WTC11 (cell line): ENCODE measurements at regions not wholly inside any gene's neighbourhood (a gene's known extent, or its start where the extent isn't known, plus 50 kb on each side); places are given as distances from the start of the nearest gene placed in this dataset.

Experiments used
- ATAC-seq: fragments of 200-7000 bp; cut with Tn5 transposase; 2 replicates; pipeline ENCODE4 v1.10.0; 2021; ENCODE audit warnings: mild to moderate bottlenecking, moderate library complexity
- CTCF ChIA-PET: fragments of 300-600 bp; sonication (Branson Sonifier 250); formaldehyde crosslinking; loops from one replicate; lab custom pipeline; 2021; ENCODE audit warnings: antibody characterized with exemption; lab: Charles Lee
- POLR2A ChIA-PET: fragments of 350-600 bp; sonication (Branson Sonifier 250); formaldehyde crosslinking; loops from one replicate; lab custom pipeline; 2021; ENCODE audit warnings: antibody characterized with exemption; lab: Charles Lee
- DNase-seq: peaks from one replicate; pipeline ENCODE4 v3.0.0; 2021; ENCODE audit warnings: low spot score
- H3K27ac Mint-ChIP-seq: 2 replicates; pipeline ENCODE4 v1.8.0; 2021; ENCODE audit warnings: mixed read lengths
- H3K27me3 Mint-ChIP-seq: 2 replicates; pipeline ENCODE4 v1.8.0; 2021; ENCODE audit warnings: low read depth, mild to moderate bottlenecking, moderate library complexity, mixed read lengths
- H3K36me3 Mint-ChIP-seq: 2 replicates; pipeline ENCODE4 v1.8.0; 2021; ENCODE audit warnings: mixed read lengths
- H3K4me1 Mint-ChIP-seq: 2 replicates; pipeline ENCODE4 v1.8.0; 2022; ENCODE audit warnings: mixed read lengths
- H3K4me3 Mint-ChIP-seq: 2 replicates; pipeline ENCODE4 v1.8.0; 2021; ENCODE audit warnings: mild to moderate bottlenecking, moderate library complexity, mixed read lengths
- H3K9me3 Mint-ChIP-seq: 2 replicates; pipeline ENCODE4 v1.8.0; 2021; ENCODE audit warnings: mixed read lengths
- ARID4B ChIP-seq: sonication (generic); formaldehyde crosslinking; IDR thresholded peaks from 2 replicates; pipeline ENCODE4 v1.8.0; 2023; ENCODE audit warnings: missing genetic modification reagents, mild to moderate bottlenecking, borderline replicate concordance
- ATF3 ChIP-seq: sonication (generic); formaldehyde crosslinking; conservative IDR thresholded peaks from 2 replicates; pipeline ENCODE4 v1.8.1; 2022; ENCODE audit warnings: mild to moderate bottlenecking, missing genetic modification reagents
- EMX1 ChIP-seq: fragments of 250-450 bp; sonication (Bioruptor Pico); IDR thresholded peaks from 2 replicates; pipeline ENCODE4 v1.8.0; 2021; ENCODE audit warnings: mild to moderate bottlenecking
- FOXP1 ChIP-seq: sonication (generic); formaldehyde crosslinking; IDR thresholded peaks from 2 replicates; pipeline ENCODE4 v1.8.0; 2022; ENCODE audit warnings: missing genetic modification reagents, mild to moderate bottlenecking, moderate library complexity, borderline replicate concordance
- GABPB1 ChIP-seq: sonication (generic); formaldehyde crosslinking; IDR thresholded peaks from 2 replicates; pipeline ENCODE4 v1.8.1; 2023; ENCODE audit warnings: mild to moderate bottlenecking, missing genetic modification reagents
- HMGA2 ChIP-seq: fragments of 250-450 bp; sonication (Bioruptor Pico); IDR thresholded peaks from 2 replicates; pipeline ENCODE4 v1.4.0; 2021; ENCODE audit warnings: mild to moderate bottlenecking, moderate library complexity
- KAT7 ChIP-seq: sonication (generic); formaldehyde crosslinking; IDR thresholded peaks from 2 replicates; pipeline ENCODE4 v1.8.1; 2023; ENCODE audit warnings: missing genetic modification reagents, mild to moderate bottlenecking, borderline replicate concordance
- NFATC4 ChIP-seq: fragments of 250-450 bp; sonication (Bioruptor Pico); IDR thresholded peaks from 2 replicates; pipeline ENCODE4 v1.9.0; 2021; ENCODE audit warnings: mild to moderate bottlenecking
- OVOL2 ChIP-seq: fragments of 250-450 bp; sonication (Bioruptor Pico); IDR thresholded peaks from 2 replicates; pipeline ENCODE4 v1.9.0; 2021; ENCODE audit warnings: mild to moderate bottlenecking, borderline replicate concordance
- PRDM15 ChIP-seq: sonication (generic); formaldehyde crosslinking; IDR thresholded peaks from 2 replicates; pipeline ENCODE4 v1.8.0; 2022; ENCODE audit warnings: missing genetic modification reagents
- RORB ChIP-seq: fragments of 250-450 bp; sonication (Bioruptor Pico); IDR thresholded peaks from 2 replicates; pipeline ENCODE4 v1.9.0; 2021; ENCODE audit warnings: mild to moderate bottlenecking
- SMAD3 ChIP-seq: sonication (generic); formaldehyde crosslinking; IDR thresholded peaks from 2 replicates; pipeline ENCODE4 v1.8.0; 2022; ENCODE audit warnings: missing genetic modification reagents, mild to moderate bottlenecking, borderline replicate concordance
- SP1 ChIP-seq: sonication (generic); formaldehyde crosslinking; conservative IDR thresholded peaks from 2 replicates; pipeline ENCODE4 v1.8.1; 2022; ENCODE audit warnings: missing genetic modification reagents
- TEAD4 ChIP-seq: sonication (generic); formaldehyde crosslinking; IDR thresholded peaks from 2 replicates; pipeline ENCODE4 v1.8.0; 2022; ENCODE audit warnings: mild to moderate bottlenecking, missing genetic modification reagents
- USF1 ChIP-seq: sonication (generic); formaldehyde crosslinking; IDR thresholded peaks from 2 replicates; pipeline ENCODE4 v1.8.0; 2022; ENCODE audit warnings: mild to moderate bottlenecking, missing genetic modification reagents
- ZBTB43 ChIP-seq: sonication (generic); formaldehyde crosslinking; IDR thresholded peaks from 2 replicates; pipeline ENCODE4 v1.8.1; 2023; ENCODE audit warnings: mild to moderate bottlenecking, missing genetic modification reagents
- ZNF317 ChIP-seq: sonication (generic); formaldehyde crosslinking; IDR thresholded peaks from 2 replicates; pipeline ENCODE4 v1.8.1; 2023; ENCODE audit warnings: low read depth, mild to moderate bottlenecking, moderate library complexity, missing genetic modification reagents, borderline replicate concordance
- ZNF396 ChIP-seq: fragments of 250-450 bp; sonication (Bioruptor Pico); IDR thresholded peaks from 2 replicates; pipeline ENCODE4 v1.8.0; 2021; ENCODE audit warnings: mild to moderate bottlenecking, moderate library complexity, borderline replicate concordance
- ZNF416 ChIP-seq: fragments of 250-450 bp; sonication (Bioruptor Pico); IDR thresholded peaks from 2 replicates; pipeline ENCODE4 v1.9.0; 2021; ENCODE audit warnings: mild to moderate bottlenecking, inconsistent platforms

- DNase-seq (no peak), ATAC-seq (no peak)
- TF ChIP-seq PRDM15 (CRISPR knock-in tag) (no peak), NFATC4 (no peak)
- Mint-ChIP-seq H3K4me1 (peaks cover 9% of the 10 kb centered on the region), H3K36me3 (no peaks in the 10 kb centered on the region), H3K27me3 (no peaks in the 10 kb centered on the region), H3K9me3 (no peaks in the 10 kb centered on the region), H3K4me3 (no peak overlapping the region), H3K27ac (no peak overlapping the region)
- CTCF ChIA-PET = interaction anchor here (1.1 to 2.0 kb wide), 3 partner anchors 10 to 92 kb away, joined by 3 to 6 read pairs (median 4); no protein-coding TSS in a partner anchor
- POLR2A ChIA-PET = no interaction called here
Observed at GRCh38 chr11:31926106-31926505, 115.0 kb upstream of the PAX6 start.

- Mint-ChIP-seq H3K27me3 (no peaks in the 10 kb centered on the region), H3K27ac (no peak overlapping the region)
- ATAC-seq = no peak
- TF ChIP-seq KAT7 (CRISPR knock-in tag) (no peak), ZNF416 (no peak), TEAD4 (CRISPR knock-in tag) (no peak), EMX1 (no peak), RORB (no peak), ZNF317 (CRISPR knock-in tag) (no peak), SMAD3 (CRISPR knock-in tag) (no peak), GABPB1 (CRISPR knock-in tag) (no peak), USF1 (CRISPR knock-in tag) (no peak), OVOL2 (CRISPR knock-in tag) (no peak), FOXP1 (no peak), ATF3 (no peak), SP1 (CRISPR knock-in tag) (no peak), ZBTB43 (CRISPR knock-in tag) (no peak), HMGA2 (CRISPR knock-in tag) (no peak), ARID4B (CRISPR knock-in tag) (no peak), ZNF396 (CRISPR knock-in tag) (no peak)
- TF ChIP-seq, all 79 proteins: peak for 0
- H3K4me1 Mint-ChIP-seq = peaks cover 9% of the 10 kb centered on the region
- H3K4me3 Mint-ChIP-seq = no peak overlapping the region
- no peaks in the 10 kb centered on the region for H3K36me3 Mint-ChIP-seq
- no peaks in the 10 kb centered on the region for H3K9me3 Mint-ChIP-seq
- DNase-seq = no peak
- CTCF ChIA-PET = interaction anchor here (0.6 to 3.3 kb wide), 3 partner anchors 35 to 681 kb away, joined by 3 to 14 read pairs (median 3); no protein-coding TSS in a partner anchor
- POLR2A ChIA-PET = no interaction called here
Observed at GRCh38 chr11:31922450-31922849, 111.3 kb upstream of the PAX6 start.
